ENCODE measurements at regions not wholly inside any gene's neighbourhood (a gene's known extent, or its start where the extent isn't known, plus 50 kb on each side); places are given as distances from the start of the nearest gene placed in this dataset.

DNA sequence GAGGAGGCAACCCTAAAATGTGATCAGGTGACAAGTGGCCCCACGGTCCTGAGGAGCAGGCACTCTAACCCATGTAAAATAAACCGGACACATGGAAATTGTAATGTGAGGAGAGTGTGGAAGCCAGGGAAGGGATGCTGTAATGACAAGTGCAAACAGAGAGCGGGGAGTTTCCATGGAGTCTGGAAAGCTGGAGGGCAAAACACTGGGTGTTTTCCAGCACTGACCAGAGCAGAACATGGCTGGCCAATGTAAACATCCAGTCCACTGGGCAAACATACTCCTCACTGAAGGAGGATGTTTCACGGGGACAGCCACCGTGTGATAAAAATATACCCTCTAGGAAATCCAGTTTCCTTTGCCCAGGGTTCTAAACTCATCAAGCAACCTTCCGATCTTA lies 219.0 kb upstream of the JARID2 start:
- no peak for TF ChIP-seq POLR2A (IDR thresholded peaks at IDR 0.05; ENCODE audit: low read length)
- no peak for TF ChIP-seq GATA1 (IDR thresholded peaks at IDR 0.05; ENCODE audit: low read depth, low read length)

Measured in erythroblast (primary cell).